GM23248 (cell line): ENCODE measurements at regions not wholly inside any gene's neighbourhood (a gene's known extent, or its start where the extent isn't known, plus 50 kb on each side); places are given as distances from the start of the nearest gene placed in this dataset.

Experiments
- DNase-seq: peaks from one replicate; pipeline ENCODE4 v3.0.0-alpha.2; 2015
- H2AFZ ChIP-seq: fragments of 200-600 bp; sonication (generic); 2 replicates; pipeline ENCODE4 v1.6.1; 2016; ENCODE audit warnings: antibody characterized with exemption
- H3F3A ChIP-seq: fragments of 200-600 bp; sonication (generic); 2 replicates; pipeline ENCODE4 v1.6.1; 2016; ENCODE audit warnings: mild to moderate bottlenecking, antibody characterized with exemption, mixed run types; ENCODE audit not compliant: insufficient read depth
- H3K27ac ChIP-seq: fragments of 200-600 bp; sonication (generic); 2 replicates; pipeline ENCODE4 v1.5.1; 2016; ENCODE audit warnings: mild to moderate bottlenecking
- H3K27me3 ChIP-seq: fragments of 200-600 bp; sonication (generic); replicated peaks from 2 replicates; pipeline ENCODE4 v1.6.1; 2016; ENCODE audit warnings: mild to moderate bottlenecking; ENCODE audit not compliant: insufficient read depth
- H3K36me3 ChIP-seq: fragments of 200-600 bp; sonication (generic); 2 replicates; pipeline ENCODE4 v1.6.1; 2016; ENCODE audit warnings: low read depth, mild to moderate bottlenecking
- H3K4me1 ChIP-seq: fragments of 200-600 bp; sonication (generic); 2 replicates; pipeline ENCODE4 v1.6.1; 2016; ENCODE audit warnings: mild to moderate bottlenecking; ENCODE audit not compliant: insufficient read depth
- H3K4me2 ChIP-seq: fragments of 200-600 bp; sonication (generic); one replicate; pipeline ENCODE4 v1.6.1; 2016; ENCODE audit warnings: mild to moderate bottlenecking; ENCODE audit not compliant: unreplicated experiment
- H3K4me3 ChIP-seq: fragments of 200-600 bp; sonication (generic); 2 replicates; pipeline ENCODE4 v1.5.1; 2016; ENCODE audit warnings: mild to moderate bottlenecking
- H3K79me2 ChIP-seq: fragments of 200-600 bp; sonication (generic); 2 replicates; pipeline ENCODE4 v1.6.1; 2016; ENCODE audit warnings: mild to moderate bottlenecking; ENCODE audit not compliant: insufficient read depth
- H3K9ac ChIP-seq: fragments of 200-600 bp; sonication (generic); 2 replicates; pipeline ENCODE4 v1.6.1; 2016; ENCODE audit warnings: mild to moderate bottlenecking
- H3K9me2 ChIP-seq: fragments of 200-600 bp; sonication (generic); 2 replicates; pipeline ENCODE4 v1.6.1; 2016; ENCODE audit warnings: mixed run types, mild to moderate bottlenecking, moderate library complexity; ENCODE audit not compliant: insufficient read depth
- H3K9me3 ChIP-seq: fragments of 200-600 bp; sonication (generic); one replicate; pipeline ENCODE4 v1.6.1; 2017; ENCODE audit warnings: low read depth
- H4K20me1 ChIP-seq: fragments of 200-600 bp; sonication (generic); 2 replicates; pipeline ENCODE4 v1.6.0; 2016; ENCODE audit not compliant: insufficient read depth
- EZH2 ChIP-seq: fragments of 200-600 bp; sonication (generic); IDR thresholded peaks from 2 replicates; pipeline ENCODE4 v1.6.1; 2018; ENCODE audit warnings: antibody characterized with exemption, mild to moderate bottlenecking; ENCODE audit not compliant: insufficient read depth, poor library complexity, severe bottlenecking
- EZH2phosphoT487 ChIP-seq: fragments of 200-600 bp; sonication (generic); IDR thresholded peaks from 2 replicates; pipeline ENCODE4 v1.6.1; 2018; ENCODE audit warnings: antibody characterized with exemption, moderate library complexity, mild to moderate bottlenecking, low read depth; ENCODE audit not compliant: insufficient read depth
- WGBS, 2 experiments: methylation state at CpG; one replicate each; pipeline ENCODE4 v1.1.6; 2015 to 2017; ENCODE audit warnings: low lambda C conversion rate in 2 of 2, low coverage in 1 of 2; ENCODE audit errors: missing lambda C conversion rate in 2 of 2; 5-methylcytosine and 5-hydroxymethylcytosine counted together
- in situ Hi-C: fragments of 300-500 bp; cut with MboI; formaldehyde crosslinking; loops from 2 replicates; pipeline ENCODE4 v1.15.0; 2020

DNA sequence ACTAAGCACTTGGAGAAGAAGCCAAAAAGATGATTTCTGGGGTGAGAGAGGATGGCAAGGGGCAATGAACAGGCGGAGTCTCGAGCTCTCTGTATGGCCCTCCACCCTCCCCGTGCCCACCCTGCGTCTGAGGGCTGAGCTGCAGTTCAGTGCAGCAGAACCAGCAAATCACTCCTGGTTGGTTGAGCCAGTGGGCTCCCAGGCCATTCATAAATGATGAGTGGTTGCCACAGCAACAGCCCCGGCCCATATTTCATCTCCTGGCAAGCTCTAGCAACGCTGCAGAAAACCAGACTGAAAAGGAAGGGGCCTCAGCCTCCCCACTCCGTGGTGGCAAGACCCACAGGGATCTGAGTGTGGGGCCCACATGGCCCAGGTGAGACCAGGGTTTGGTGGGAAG, 93.8 kb upstream of the PPP1R26 start:
- H2AFZ ChIP-seq: no peak overlapping the region
- no peak overlapping the region for H3K4me2 ChIP-seq
- no peaks in the 10 kb centered on the region for H3K36me3 ChIP-seq
- no peaks in the 10 kb centered on the region for H3F3A ChIP-seq
- 23 to 32% methylated on average over 7 of the region's 7 CpGs for WGBS, 2 experiments
- H3K27me3 ChIP-seq: no peaks in the 10 kb centered on the region; the same call in 1 of the 2 replicates
- in situ Hi-C loops: no loop called here
- no peak overlapping the region for H3K27ac ChIP-seq
- no peaks in the 10 kb centered on the region for H3K4me1 ChIP-seq
- H4K20me1 ChIP-seq: no peaks in the 10 kb centered on the region
- no peaks in the 10 kb centered on the region for H3K79me2 ChIP-seq
- TF ChIP-seq EZH2 (no peak), EZH2phosphoT487 (no peak)
- no peaks in the 10 kb centered on the region for H3K9me2 ChIP-seq
- no peaks in the 10 kb centered on the region for H3K9me3 ChIP-seq
- H3K4me3 ChIP-seq: no peak overlapping the region
- H3K9ac ChIP-seq: no peak overlapping the region
- DNase-seq: no peak

DNA sequence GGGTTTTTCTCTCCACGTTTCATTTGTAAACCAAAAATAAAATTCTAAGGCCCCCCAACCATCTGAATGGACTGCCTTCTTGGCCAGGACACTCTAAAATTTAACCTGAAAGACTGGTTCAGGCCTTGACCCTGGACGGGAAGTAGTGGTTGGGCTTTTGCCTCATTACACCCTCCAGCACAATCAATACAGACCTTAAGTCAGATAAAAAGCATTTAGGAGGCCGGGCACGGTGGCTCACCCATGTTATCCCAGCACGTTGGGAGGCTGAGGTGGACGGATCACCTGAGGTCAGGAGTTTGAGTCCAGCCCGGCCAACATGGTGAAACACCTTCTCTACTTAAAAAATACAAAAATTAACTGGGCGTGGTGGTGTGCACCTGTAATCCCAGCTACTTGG, 91.6 kb upstream of the PPP1R26 start:
- no peaks in the 10 kb centered on the region for H3K36me3 ChIP-seq
- H3K79me2 ChIP-seq: no peaks in the 10 kb centered on the region
- H3K9me2 ChIP-seq: no peaks in the 10 kb centered on the region
- no peak overlapping the region for H3K4me3 ChIP-seq
- no peak overlapping the region for H3K9ac ChIP-seq
- in situ Hi-C loops: no loop called here
- TF ChIP-seq EZH2phosphoT487 (no peak), EZH2 (no peak)
- no peak overlapping the region for H3K4me2 ChIP-seq
- no peaks in the 10 kb centered on the region for H3K4me1 ChIP-seq
- no peak overlapping the region for H2AFZ ChIP-seq
- DNase-seq: no peak
- no peak overlapping the region for H3K27ac ChIP-seq
- WGBS, 2 experiments: 18 to 26% methylated on average over 8 of the region's 8 CpGs
- no peaks in the 10 kb centered on the region for H4K20me1 ChIP-seq
- H3F3A ChIP-seq: no peaks in the 10 kb centered on the region
- peaks cover 6% of the 10 kb centered on the region; the same call in 1 of the 2 replicates for H3K27me3 ChIP-seq
- no peaks in the 10 kb centered on the region for H3K9me3 ChIP-seq

DNA sequence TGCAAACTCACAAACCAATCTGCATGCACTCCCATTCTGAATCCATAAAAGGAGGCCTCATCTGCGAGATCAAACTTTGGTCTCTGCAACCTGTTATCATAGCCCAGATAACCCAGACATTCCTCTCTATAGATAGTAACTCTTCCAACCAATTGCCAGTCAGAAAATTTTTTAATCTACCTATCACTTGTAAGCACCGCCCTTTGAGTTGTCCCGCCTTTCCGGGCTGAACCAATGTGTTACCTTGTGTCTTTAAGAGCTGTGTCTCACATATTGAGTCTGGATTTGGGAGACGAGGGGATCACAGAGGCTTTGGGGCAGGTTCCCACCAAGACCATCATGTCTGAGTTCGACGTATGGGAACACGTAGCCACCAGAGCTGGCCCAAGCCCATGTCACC, 91.1 kb upstream of the PPP1R26 start:
- Histone ChIP-seq H4K20me1 (no peaks in the 10 kb centered on the region), H3K9ac (no peak overlapping the region), H3K9me3 (no peaks in the 10 kb centered on the region), H3K79me2 (no peaks in the 10 kb centered on the region), H3K4me1 (no peaks in the 10 kb centered on the region), H3K4me3 (no peak overlapping the region), H3F3A (no peaks in the 10 kb centered on the region), H3K27me3 (peaks cover 6% of the 10 kb centered on the region; the same call in 1 of the 2 replicates), H3K27ac (no peak overlapping the region), H3K9me2 (no peaks in the 10 kb centered on the region), H3K4me2 (no peak overlapping the region), H2AFZ (no peak overlapping the region), H3K36me3 (no peaks in the 10 kb centered on the region)
- DNase-seq: no peak
- 59 to 70% methylated on average over 6 to 8 of the region's 8 CpGs for WGBS, 2 experiments
- TF ChIP-seq EZH2phosphoT487 (no peak), EZH2 (no peak)
- in situ Hi-C loops: no loop called here

DNA sequence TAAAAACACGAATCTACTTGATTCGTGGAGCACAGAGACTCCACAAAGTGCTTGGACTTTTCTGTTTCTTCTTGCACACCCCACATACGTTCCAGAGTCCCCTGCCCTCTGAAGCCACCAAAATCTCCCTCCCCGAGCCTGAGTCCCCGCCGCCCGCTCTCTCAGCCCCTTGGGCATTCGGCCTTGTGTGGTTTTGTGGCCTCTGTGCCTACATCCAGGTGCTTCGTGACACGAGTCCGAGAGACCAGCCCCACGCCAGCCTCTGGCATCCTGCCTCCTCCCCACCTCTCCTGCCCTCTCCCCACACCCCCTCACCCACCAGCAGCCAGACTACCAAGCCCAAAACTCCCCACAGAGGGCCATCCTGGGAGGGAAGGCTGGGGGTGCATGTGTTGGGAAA, 87.8 kb upstream of the PPP1R26 start:
- DNase-seq: no peak
- TF ChIP-seq EZH2phosphoT487 (no peak), EZH2 (no peak)

DNA sequence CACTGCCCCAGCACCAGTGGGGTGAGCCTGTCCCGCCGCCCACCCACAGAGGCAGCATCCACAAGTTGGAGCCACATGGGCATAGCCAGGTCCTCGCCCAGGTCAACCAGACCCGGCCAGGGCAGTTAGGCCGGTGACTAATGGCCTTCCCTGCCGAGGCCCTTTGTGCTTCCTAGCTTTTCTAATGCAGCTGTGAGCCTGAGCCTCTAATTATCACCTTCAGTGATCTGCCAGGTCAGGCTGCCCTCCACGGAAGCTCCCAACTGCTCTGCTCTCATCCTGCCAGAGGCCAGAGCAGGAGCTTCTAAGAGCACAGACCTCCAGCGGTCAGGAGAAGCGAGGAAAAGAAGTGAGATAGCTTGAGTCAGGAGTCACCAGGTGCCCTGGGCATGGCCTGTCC, 87.1 kb upstream of the PPP1R26 start:
- Histone ChIP-seq H3F3A (no peaks in the 10 kb centered on the region), H3K9me3 (no peaks in the 10 kb centered on the region), H3K9me2 (no peaks in the 10 kb centered on the region), H3K9ac (no peak overlapping the region), H3K36me3 (no peaks in the 10 kb centered on the region), H3K4me1 (no peaks in the 10 kb centered on the region), H4K20me1 (no peaks in the 10 kb centered on the region), H3K79me2 (no peaks in the 10 kb centered on the region), H3K27me3 (peaks cover 6% of the 10 kb centered on the region; the same call in 1 of the 2 replicates), H3K4me3 (no peak overlapping the region), H3K4me2 (no peak overlapping the region), H2AFZ (no peak overlapping the region), H3K27ac (no peak overlapping the region)
- DNase-seq: no peak
- 26 to 27% methylated on average over 8 to 9 of the region's 9 CpGs for WGBS, 2 experiments
- TF ChIP-seq EZH2phosphoT487: no peak
- TF ChIP-seq EZH2: no peak
- in situ Hi-C loops: no loop called here

More for the DNA sequence above, 87.8 kb upstream of the PPP1R26 start:
- WGBS, 2 experiments: 45% methylated on average over 9 to 12 of the region's 12 CpGs
- Histone ChIP-seq H4K20me1 (no peaks in the 10 kb centered on the region), H3K4me3 (no peak overlapping the region), H3K79me2 (no peaks in the 10 kb centered on the region), H3K9me3 (no peaks in the 10 kb centered on the region), H3K27me3 (peaks cover 6% of the 10 kb centered on the region; the same call in 1 of the 2 replicates), H2AFZ (no peak overlapping the region), H3K4me2 (no peak overlapping the region), H3K9ac (no peak overlapping the region), H3K4me1 (no peaks in the 10 kb centered on the region), H3K27ac (no peak overlapping the region), H3K36me3 (no peaks in the 10 kb centered on the region), H3F3A (no peaks in the 10 kb centered on the region), H3K9me2 (no peaks in the 10 kb centered on the region)
- in situ Hi-C loops: no loop called here
